GM23338 (cell line): ENCODE measurements at regions not wholly inside any gene's neighbourhood (a gene's known extent, or its start where the extent isn't known, plus 50 kb on each side); places are given as distances from the start of the nearest gene placed in this dataset.

Experiments used
- ATAC-seq: fragments of 200-7000 bp; cut with Tn5 transposase; 3 replicates; pipeline ENCODE4 v1.9.1; 2020
- DNase-seq: peaks from one replicate; pipeline ENCODE4 v3.0.0-alpha.2; 2015; ENCODE audit warnings: low spot score
- H2AFZ ChIP-seq: fragments of 200-600 bp; sonication (generic); 2 replicates; pipeline ENCODE4 v1.8.0; 2016; ENCODE audit warnings: antibody characterized with exemption, mild to moderate bottlenecking, moderate library complexity
- H3F3A ChIP-seq: fragments of 200-600 bp; sonication (generic); replicated peaks from 2 replicates; pipeline ENCODE4 v1.8.0; 2017; ENCODE audit warnings: antibody characterized with exemption, mixed run types, low read depth
- H3K27ac ChIP-seq: fragments of 200-600 bp; sonication (generic); 2 replicates; pipeline ENCODE4 v1.6.1; 2016; ENCODE audit warnings: low read depth
- H3K27me3 ChIP-seq: fragments of 200-600 bp; sonication (generic); 2 replicates; pipeline ENCODE4 v1.8.0; 2016; ENCODE audit warnings: mild to moderate bottlenecking, mixed run types, moderate library complexity; ENCODE audit not compliant: insufficient read depth
- H3K36me3 ChIP-seq: fragments of 200-600 bp; sonication (generic); 2 replicates; pipeline ENCODE4 v1.8.0; 2016; ENCODE audit warnings: mild to moderate bottlenecking; ENCODE audit not compliant: insufficient read depth
- H3K4me1 ChIP-seq: fragments of 200-600 bp; sonication (generic); 2 replicates; pipeline ENCODE4 v1.8.0; 2016; ENCODE audit warnings: mild to moderate bottlenecking, moderate library complexity; ENCODE audit not compliant: insufficient read depth
- H3K4me2 ChIP-seq: fragments of 200-600 bp; sonication (generic); 2 replicates; pipeline ENCODE4 v1.7.1; 2017; ENCODE audit warnings: mixed run types
- H3K4me3 ChIP-seq: fragments of 200-600 bp; sonication (generic); 2 replicates; pipeline ENCODE4 v1.6.1; 2016; ENCODE audit warnings: mixed run types
- H3K79me2 ChIP-seq: fragments of 200-600 bp; sonication (generic); replicated peaks from 2 replicates; pipeline ENCODE4 v1.8.0; 2017; ENCODE audit warnings: mild to moderate bottlenecking; ENCODE audit not compliant: insufficient read depth
- H3K9me2 ChIP-seq: fragments of 200-600 bp; sonication (generic); 2 replicates; pipeline ENCODE4 v1.8.0; 2017; ENCODE audit not compliant: insufficient read depth
- H4K20me1 ChIP-seq: fragments of 200-600 bp; sonication (generic); replicated peaks from 2 replicates; pipeline ENCODE4 v1.8.0; 2017; ENCODE audit warnings: mild to moderate bottlenecking; ENCODE audit not compliant: insufficient read depth
- H3K27ac Mint-ChIP-seq: 2 replicates; pipeline ENCODE4 v1.8.0; 2020; ENCODE audit warnings: inconsistent platforms, mild to moderate bottlenecking, moderate library complexity, mixed read lengths
- H3K27me3 Mint-ChIP-seq: 3 replicates; pipeline ENCODE4 v1.8.0; 2022; ENCODE audit warnings: low read depth, mild to moderate bottlenecking, moderate library complexity, mixed read lengths, inconsistent platforms; ENCODE audit not compliant: insufficient read depth, poor library complexity
- H3K36me3 Mint-ChIP-seq: 3 replicates; pipeline ENCODE4 v1.8.0; 2021; ENCODE audit warnings: low read depth, mild to moderate bottlenecking, inconsistent platforms, moderate library complexity, mixed read lengths
- H3K4me1 Mint-ChIP-seq: 3 replicates; pipeline ENCODE4 v1.8.0; 2020; ENCODE audit warnings: mild to moderate bottlenecking, inconsistent platforms, mixed read lengths
- H3K4me3 Mint-ChIP-seq: 3 replicates; pipeline ENCODE4 v1.8.0; 2021; ENCODE audit warnings: moderate library complexity, mild to moderate bottlenecking, inconsistent platforms, mixed read lengths
- H3K9me3 Mint-ChIP-seq: 3 replicates; pipeline ENCODE4 v1.8.0; 2020; ENCODE audit warnings: moderate library complexity, mild to moderate bottlenecking, inconsistent platforms, mixed read lengths
- EZH2 ChIP-seq: fragments of 200-600 bp; sonication (generic); IDR thresholded peaks from one replicate; pipeline ENCODE4 v1.8.0; 2017; ENCODE audit warnings: antibody characterized with exemption, mild to moderate bottlenecking, low read depth; ENCODE audit not compliant: unreplicated experiment
- STAT1 ChIP-seq: IDR thresholded peaks from one replicate; pipeline ENCODE4 v1.6.1; 2016; ENCODE audit warnings: antibody characterized with exemption; ENCODE audit not compliant: unreplicated experiment
- ZNF114 ChIP-seq: fragments of 250-450 bp; sonication (Bioruptor Pico); IDR thresholded peaks from 2 replicates; pipeline ENCODE4 v1.5.0; 2020; ENCODE audit warnings: mild to moderate bottlenecking, moderate library complexity
- TF ChIP-seq, protein P1 (sequence below): fragments of 250-450 bp; sonication (Bioruptor Pico); IDR thresholded peaks from 2 replicates; pipeline ENCODE4 v1.5.0; 2020; ENCODE audit warnings: mild to moderate bottlenecking, moderate library complexity
- TF ChIP-seq, protein P2 (sequence below): IDR thresholded peaks from 2 replicates; pipeline ENCODE4 v1.6.1; 2016; ENCODE audit warnings: antibody characterized with exemption
- TF ChIP-seq, protein P3 (sequence below): IDR thresholded peaks from one replicate; pipeline ENCODE4 v1.6.1; 2018; ENCODE audit warnings: antibody characterized with exemption; ENCODE audit not compliant: unreplicated experiment
- TF ChIP-seq, protein P4 (sequence below), 2 experiments: fragments of 200-600 bp in 1 of 2; sonication (generic) in 1 of 2; conservative IDR thresholded peaks; 2 replicates each; pipeline versions ENCODE4 v1.5.1 to v1.6.1; 2016 to 2017; ENCODE audit warnings: antibody characterized with exemption in 2 of 2, low read depth in 2 of 2, mild to moderate bottlenecking in 2 of 2, moderate library complexity in 1 of 2

DNA sequence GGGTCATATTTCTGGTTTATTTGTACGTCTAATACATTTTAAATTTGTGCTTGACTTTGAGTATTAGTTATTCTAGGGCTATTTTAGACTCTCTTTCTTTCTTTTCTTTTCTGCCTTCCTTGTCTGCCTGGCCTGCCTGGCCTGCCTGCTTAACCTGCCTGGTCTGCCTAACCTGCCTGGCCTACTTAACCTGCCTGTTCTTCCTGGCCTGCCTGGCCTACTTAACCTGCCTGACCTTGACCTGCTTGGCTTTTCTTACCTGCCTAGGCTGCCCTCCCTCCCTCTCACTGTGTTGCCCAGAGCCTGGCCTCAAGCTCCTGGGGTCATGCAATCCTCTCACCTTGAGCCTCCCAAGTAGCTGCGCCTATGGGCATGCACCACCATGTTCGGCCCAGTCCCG, 83.7 kb downstream of the PMAIP1 start (continued):
- TF ChIP-seq, protein P1, sequence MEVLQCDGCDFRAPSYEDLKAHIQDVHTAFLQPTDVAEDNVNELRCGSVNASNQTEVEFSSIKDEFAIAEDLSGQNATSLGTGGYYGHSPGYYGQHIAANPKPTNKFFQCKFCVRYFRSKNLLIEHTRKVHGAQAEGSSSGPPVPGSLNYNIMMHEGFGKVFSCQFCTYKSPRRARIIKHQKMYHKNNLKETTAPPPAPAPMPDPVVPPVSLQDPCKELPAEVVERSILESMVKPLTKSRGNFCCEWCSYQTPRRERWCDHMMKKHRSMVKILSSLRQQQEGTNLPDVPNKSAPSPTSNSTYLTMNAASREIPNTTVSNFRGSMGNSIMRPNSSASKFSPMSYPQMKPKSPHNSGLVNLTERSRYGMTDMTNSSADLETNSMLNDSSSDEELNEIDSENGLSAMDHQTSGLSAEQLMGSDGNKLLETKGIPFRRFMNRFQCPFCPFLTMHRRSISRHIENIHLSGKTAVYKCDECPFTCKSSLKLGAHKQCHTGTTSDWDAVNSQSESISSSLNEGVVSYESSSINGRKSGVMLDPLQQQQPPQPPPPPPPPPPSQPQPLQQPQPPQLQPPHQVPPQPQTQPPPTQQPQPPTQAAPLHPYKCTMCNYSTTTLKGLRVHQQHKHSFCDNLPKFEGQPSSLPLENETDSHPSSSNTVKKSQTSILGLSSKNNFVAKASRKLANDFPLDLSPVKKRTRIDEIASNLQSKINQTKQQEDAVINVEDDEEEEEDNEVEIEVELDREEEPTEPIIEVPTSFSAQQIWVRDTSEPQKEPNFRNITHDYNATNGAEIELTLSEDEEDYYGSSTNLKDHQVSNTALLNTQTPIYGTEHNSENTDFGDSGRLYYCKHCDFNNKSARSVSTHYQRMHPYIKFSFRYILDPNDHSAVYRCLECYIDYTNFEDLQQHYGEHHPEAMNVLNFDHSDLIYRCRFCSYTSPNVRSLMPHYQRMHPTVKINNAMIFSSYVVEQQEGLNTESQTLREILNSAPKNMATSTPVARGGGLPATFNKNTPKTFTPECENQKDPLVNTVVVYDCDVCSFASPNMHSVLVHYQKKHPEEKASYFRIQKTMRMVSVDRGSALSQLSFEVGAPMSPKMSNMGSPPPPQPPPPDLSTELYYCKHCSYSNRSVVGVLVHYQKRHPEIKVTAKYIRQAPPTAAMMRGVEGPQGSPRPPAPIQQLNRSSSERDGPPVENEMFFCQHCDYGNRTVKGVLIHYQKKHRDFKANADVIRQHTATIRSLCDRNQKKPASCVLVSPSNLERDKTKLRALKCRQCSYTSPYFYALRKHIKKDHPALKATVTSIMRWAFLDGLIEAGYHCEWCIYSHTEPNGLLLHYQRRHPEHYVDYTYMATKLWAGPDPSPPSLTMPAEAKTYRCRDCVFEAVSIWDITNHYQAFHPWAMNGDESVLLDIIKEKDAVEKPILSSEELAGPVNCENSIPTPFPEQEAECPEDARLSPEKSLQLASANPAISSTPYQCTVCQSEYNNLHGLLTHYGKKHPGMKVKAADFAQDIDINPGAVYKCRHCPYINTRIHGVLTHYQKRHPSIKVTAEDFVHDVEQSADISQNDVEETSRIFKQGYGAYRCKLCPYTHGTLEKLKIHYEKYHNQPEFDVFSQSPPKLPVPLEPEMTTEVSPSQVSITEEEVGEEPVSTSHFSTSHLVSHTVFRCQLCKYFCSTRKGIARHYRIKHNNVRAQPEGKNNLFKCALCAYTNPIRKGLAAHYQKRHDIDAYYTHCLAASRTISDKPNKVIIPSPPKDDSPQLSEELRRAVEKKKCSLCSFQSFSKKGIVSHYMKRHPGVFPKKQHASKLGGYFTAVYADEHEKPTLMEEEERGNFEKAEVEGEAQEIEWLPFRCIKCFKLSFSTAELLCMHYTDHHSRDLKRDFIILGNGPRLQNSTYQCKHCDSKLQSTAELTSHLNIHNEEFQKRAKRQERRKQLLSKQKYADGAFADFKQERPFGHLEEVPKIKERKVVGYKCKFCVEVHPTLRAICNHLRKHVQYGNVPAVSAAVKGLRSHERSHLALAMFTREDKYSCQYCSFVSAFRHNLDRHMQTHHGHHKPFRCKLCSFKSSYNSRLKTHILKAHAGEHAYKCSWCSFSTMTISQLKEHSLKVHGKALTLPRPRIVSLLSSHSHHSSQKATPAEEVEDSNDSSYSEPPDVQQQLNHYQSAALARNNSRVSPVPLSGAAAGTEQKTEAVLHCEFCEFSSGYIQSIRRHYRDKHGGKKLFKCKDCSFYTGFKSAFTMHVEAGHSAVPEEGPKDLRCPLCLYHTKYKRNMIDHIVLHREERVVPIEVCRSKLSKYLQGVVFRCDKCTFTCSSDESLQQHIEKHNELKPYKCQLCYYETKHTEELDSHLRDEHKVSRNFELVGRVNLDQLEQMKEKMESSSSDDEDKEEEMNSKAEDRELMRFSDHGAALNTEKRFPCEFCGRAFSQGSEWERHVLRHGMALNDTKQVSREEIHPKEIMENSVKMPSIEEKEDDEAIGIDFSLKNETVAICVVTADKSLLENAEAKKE = no peak

DNA sequence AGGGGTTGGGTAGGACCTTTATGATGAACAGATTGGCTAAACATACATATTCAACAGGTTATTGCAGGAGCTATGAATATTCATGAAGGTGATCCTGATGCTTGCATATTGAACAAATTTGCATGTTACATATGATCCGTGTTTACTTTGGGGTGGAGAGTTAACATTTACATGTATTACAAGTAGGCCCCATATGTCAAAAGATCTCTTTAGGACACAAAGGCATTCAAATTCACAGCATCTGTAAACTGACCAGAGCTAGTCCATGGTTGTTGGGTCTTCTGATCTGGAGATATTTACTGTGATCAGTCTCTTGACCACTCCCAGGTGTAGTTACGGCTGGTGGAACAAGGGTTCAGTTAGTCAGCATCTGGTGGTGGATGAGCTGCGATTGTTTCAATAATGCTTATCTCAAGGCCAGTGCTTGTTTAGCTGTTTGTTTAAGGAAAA, 80.4 kb downstream of the PMAIP1 start:
- Mint-ChIP-seq H3K9me3 (no peaks in the 10 kb centered on the region), H3K36me3 (no peaks in the 10 kb centered on the region), H3K27me3 (peaks cover 5% of the 10 kb centered on the region), H3K27ac (no peak overlapping the region), H3K4me1 (no peaks in the 10 kb centered on the region; the same call in 2 of the 3 replicates), H3K4me3 (no peak overlapping the region)
- Histone ChIP-seq H3K4me1 (0 out of 2 replicates have a peak, but pooled peaks cover 2% of the 10 kb centered on the region), H3K27me3 (no peaks in the 10 kb centered on the region), H3K79me2 (no peaks in the 10 kb centered on the region), H3K27ac (no peak overlapping the region), H4K20me1 (no peaks in the 10 kb centered on the region), H3K9me2 (no peaks in the 10 kb centered on the region), H3F3A (no peaks in the 10 kb centered on the region), H3K4me2 (no peak overlapping the region), H3K4me3 (no peak overlapping the region), H3K36me3 (no peaks in the 10 kb centered on the region), H2AFZ (0 out of 2 replicates have a peak overlapping the region, but pooled peaks have one; percentile 28)
- ATAC-seq (no peak), DNase-seq (no peak)
- TF ChIP-seq ZNF114 (no peak), EZH2 (no peak), STAT1 (no peak)
- TF ChIP-seq, protein P2, sequence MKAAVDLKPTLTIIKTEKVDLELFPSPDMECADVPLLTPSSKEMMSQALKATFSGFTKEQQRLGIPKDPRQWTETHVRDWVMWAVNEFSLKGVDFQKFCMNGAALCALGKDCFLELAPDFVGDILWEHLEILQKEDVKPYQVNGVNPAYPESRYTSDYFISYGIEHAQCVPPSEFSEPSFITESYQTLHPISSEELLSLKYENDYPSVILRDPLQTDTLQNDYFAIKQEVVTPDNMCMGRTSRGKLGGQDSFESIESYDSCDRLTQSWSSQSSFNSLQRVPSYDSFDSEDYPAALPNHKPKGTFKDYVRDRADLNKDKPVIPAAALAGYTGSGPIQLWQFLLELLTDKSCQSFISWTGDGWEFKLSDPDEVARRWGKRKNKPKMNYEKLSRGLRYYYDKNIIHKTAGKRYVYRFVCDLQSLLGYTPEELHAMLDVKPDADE = no peak
- TF ChIP-seq, protein P3, sequence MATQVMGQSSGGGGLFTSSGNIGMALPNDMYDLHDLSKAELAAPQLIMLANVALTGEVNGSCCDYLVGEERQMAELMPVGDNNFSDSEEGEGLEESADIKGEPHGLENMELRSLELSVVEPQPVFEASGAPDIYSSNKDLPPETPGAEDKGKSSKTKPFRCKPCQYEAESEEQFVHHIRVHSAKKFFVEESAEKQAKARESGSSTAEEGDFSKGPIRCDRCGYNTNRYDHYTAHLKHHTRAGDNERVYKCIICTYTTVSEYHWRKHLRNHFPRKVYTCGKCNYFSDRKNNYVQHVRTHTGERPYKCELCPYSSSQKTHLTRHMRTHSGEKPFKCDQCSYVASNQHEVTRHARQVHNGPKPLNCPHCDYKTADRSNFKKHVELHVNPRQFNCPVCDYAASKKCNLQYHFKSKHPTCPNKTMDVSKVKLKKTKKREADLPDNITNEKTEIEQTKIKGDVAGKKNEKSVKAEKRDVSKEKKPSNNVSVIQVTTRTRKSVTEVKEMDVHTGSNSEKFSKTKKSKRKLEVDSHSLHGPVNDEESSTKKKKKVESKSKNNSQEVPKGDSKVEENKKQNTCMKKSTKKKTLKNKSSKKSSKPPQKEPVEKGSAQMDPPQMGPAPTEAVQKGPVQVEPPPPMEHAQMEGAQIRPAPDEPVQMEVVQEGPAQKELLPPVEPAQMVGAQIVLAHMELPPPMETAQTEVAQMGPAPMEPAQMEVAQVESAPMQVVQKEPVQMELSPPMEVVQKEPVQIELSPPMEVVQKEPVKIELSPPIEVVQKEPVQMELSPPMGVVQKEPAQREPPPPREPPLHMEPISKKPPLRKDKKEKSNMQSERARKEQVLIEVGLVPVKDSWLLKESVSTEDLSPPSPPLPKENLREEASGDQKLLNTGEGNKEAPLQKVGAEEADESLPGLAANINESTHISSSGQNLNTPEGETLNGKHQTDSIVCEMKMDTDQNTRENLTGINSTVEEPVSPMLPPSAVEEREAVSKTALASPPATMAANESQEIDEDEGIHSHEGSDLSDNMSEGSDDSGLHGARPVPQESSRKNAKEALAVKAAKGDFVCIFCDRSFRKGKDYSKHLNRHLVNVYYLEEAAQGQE = no peak
- TF ChIP-seq, protein P4, sequence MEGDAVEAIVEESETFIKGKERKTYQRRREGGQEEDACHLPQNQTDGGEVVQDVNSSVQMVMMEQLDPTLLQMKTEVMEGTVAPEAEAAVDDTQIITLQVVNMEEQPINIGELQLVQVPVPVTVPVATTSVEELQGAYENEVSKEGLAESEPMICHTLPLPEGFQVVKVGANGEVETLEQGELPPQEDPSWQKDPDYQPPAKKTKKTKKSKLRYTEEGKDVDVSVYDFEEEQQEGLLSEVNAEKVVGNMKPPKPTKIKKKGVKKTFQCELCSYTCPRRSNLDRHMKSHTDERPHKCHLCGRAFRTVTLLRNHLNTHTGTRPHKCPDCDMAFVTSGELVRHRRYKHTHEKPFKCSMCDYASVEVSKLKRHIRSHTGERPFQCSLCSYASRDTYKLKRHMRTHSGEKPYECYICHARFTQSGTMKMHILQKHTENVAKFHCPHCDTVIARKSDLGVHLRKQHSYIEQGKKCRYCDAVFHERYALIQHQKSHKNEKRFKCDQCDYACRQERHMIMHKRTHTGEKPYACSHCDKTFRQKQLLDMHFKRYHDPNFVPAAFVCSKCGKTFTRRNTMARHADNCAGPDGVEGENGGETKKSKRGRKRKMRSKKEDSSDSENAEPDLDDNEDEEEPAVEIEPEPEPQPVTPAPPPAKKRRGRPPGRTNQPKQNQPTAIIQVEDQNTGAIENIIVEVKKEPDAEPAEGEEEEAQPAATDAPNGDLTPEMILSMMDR (conservative IDR thresholded peaks at IDR 0.05; ENCODE audit: low read depth in 2 of 2) = no peak
